ENCODE measurements at regions not wholly inside any gene's neighbourhood (a gene's known extent, or its start where the extent isn't known, plus 50 kb on each side); places are given as distances from the start of the nearest gene placed in this dataset.
A peak's percentile ranks its signal among the peaks of the same experiment; 100 is the strongest.

GRCh38 chr6:134495203-134495889 is 177.4 kb upstream of the SGK1 start:
- Histone ChIP-seq H3K4me3 (no peak overlapping the region), H3K4me1 (replicated peaks) (no peaks in the 10 kb centered on the region)

GRCh38 chr6:134493789-134494188 is 175.9 kb upstream of the SGK1 start:
- H3K27me3 ChIP-seq (replicated peaks; ENCODE audit: insufficient read depth): no peaks in the 10 kb centered on the region
- no peaks in the 10 kb centered on the region for H3K36me3 ChIP-seq
- TF ChIP-seq POLR2A (IDR thresholded peaks at IDR 0.05) (no peak), CTCF (IDR thresholded peaks at IDR 0.05) (no peak), POLR2AphosphoS5 (IDR thresholded peaks at IDR 0.05) (no peak)
- no peak for DNase-seq (ENCODE audit: low spot score)
- no peaks in the 10 kb centered on the region for H3K9me3 ChIP-seq
- H3K4me3 ChIP-seq: no peak overlapping the region
- H3K27ac ChIP-seq: no peak overlapping the region
- intact Hi-C loops (cut with DNase I): no loop called here
- no peaks in the 10 kb centered on the region for H3K4me1 ChIP-seq (replicated peaks)
- 76% methylated on average over 3 of the region's 3 CpGs for WGBS

More at GRCh38 chr6:134495203-134495889, 177.4 kb upstream of the SGK1 start:
- WGBS: 72% methylated on average over 1 of the region's 1 CpG
- DNase-seq (ENCODE audit: low spot score): no peak
- no peaks in the 10 kb centered on the region for H3K36me3 ChIP-seq
- intact Hi-C loops (cut with DNase I): no loop called here
- TF ChIP-seq POLR2A (IDR thresholded peaks at IDR 0.05) (no peak), POLR2AphosphoS5 (IDR thresholded peaks at IDR 0.05) (no peak), CTCF (IDR thresholded peaks at IDR 0.05) (no peak)
- H3K9me3 ChIP-seq: no peaks in the 10 kb centered on the region
- H3K27ac ChIP-seq: no peak overlapping the region
- no peaks in the 10 kb centered on the region for H3K27me3 ChIP-seq (replicated peaks; ENCODE audit: insufficient read depth)

- intact Hi-C loops (cut with DNase I): no loop called here
Measured at GRCh38 chr6:134491477-134491876, 173.6 kb upstream of the SGK1 start.

GRCh38 chr6:134482593-134483270 is 164.8 kb upstream of the SGK1 start:
- Histone ChIP-seq H3K4me1 (replicated peaks) (no peaks in the 10 kb centered on the region), H3K4me3 (no peak overlapping the region), H3K27me3 (replicated peaks; ENCODE audit: insufficient read depth) (no peaks in the 10 kb centered on the region), H3K27ac (no peak overlapping the region), H3K9me3 (no peaks in the 10 kb centered on the region), H3K36me3 (no peaks in the 10 kb centered on the region)
- 48% methylated on average over 12 of the region's 12 CpGs for WGBS
- TF ChIP-seq POLR2A (IDR thresholded peaks at IDR 0.05): no peak
- TF ChIP-seq POLR2AphosphoS5 (IDR thresholded peaks at IDR 0.05): peak; percentile 18
- intact Hi-C loops (cut with DNase I): no loop called here
- DNase-seq (ENCODE audit: low spot score): no peak

More at GRCh38 chr6:134491477-134491876, 173.6 kb upstream of the SGK1 start:
- H3K27ac ChIP-seq: no peak overlapping the region
- H3K4me3 ChIP-seq: no peak overlapping the region
- no peak for DNase-seq (ENCODE audit: low spot score)
- no peak for TF ChIP-seq POLR2A (IDR thresholded peaks at IDR 0.05)
- no peak for TF ChIP-seq CTCF (IDR thresholded peaks at IDR 0.05)
- peak; percentile 34 for TF ChIP-seq POLR2AphosphoS5 (IDR thresholded peaks at IDR 0.05)
- H3K9me3 ChIP-seq: no peaks in the 10 kb centered on the region
- WGBS: 86% methylated on average over 2 of the region's 2 CpGs
- no peaks in the 10 kb centered on the region for H3K36me3 ChIP-seq
- no peaks in the 10 kb centered on the region for H3K27me3 ChIP-seq (replicated peaks; ENCODE audit: insufficient read depth)
- H3K4me1 ChIP-seq (replicated peaks): no peaks in the 10 kb centered on the region

GRCh38 chr6:134481966-134482365 is 164.1 kb upstream of the SGK1 start:
- 93% methylated on average over 6 of the region's 6 CpGs for WGBS

More at GRCh38 chr6:134481966-134482365, 164.1 kb upstream of the SGK1 start:
- no peak for DNase-seq (ENCODE audit: low spot score)
- intact Hi-C loops (cut with DNase I): no loop called here
- Histone ChIP-seq H3K36me3 (no peaks in the 10 kb centered on the region), H3K27ac (no peak overlapping the region), H3K4me3 (no peak overlapping the region), H3K9me3 (no peaks in the 10 kb centered on the region), H3K27me3 (replicated peaks; ENCODE audit: insufficient read depth) (no peaks in the 10 kb centered on the region), H3K4me1 (replicated peaks) (no peaks in the 10 kb centered on the region)
- TF ChIP-seq POLR2AphosphoS5 (IDR thresholded peaks at IDR 0.05) (no peak), CTCF (IDR thresholded peaks at IDR 0.05) (no peak), POLR2A (IDR thresholded peaks at IDR 0.05) (no peak)

All from prostate gland (tissue), 2 donors.